ENCODE measurements at regions not wholly inside any gene's neighbourhood (a gene's known extent, or its start where the extent isn't known, plus 50 kb on each side); places are given as distances from the start of the nearest gene placed in this dataset.

- H3K36me3 Mint-ChIP-seq, result no peaks in the 10 kb centered on the region
- no peaks in the 10 kb centered on the region for H3K27me3 Mint-ChIP-seq
- H3K4me3 Mint-ChIP-seq, result no peak overlapping the region
- peaks cover 15% of the 10 kb centered on the region for H3K9me3 Mint-ChIP-seq
- no peak overlapping the region for H3K27ac Mint-ChIP-seq
- DNase-seq, result no peak
- H3K4me1 Mint-ChIP-seq, result no peaks in the 10 kb centered on the region
These were observed 618.1 kb downstream of the ZNF385D start for GRCh38 chr3:21132896-21133295.

GRCh38 chr3:21120826-21121225 lies 630.2 kb downstream of the ZNF385D start:
- Mint-ChIP-seq H3K4me1 (no peaks in the 10 kb centered on the region), H3K4me3 (no peak overlapping the region), H3K27me3 (no peaks in the 10 kb centered on the region), H3K27ac (no peak overlapping the region), H3K9me3 (peaks cover 16% of the 10 kb centered on the region), H3K36me3 (peaks cover 2% of the 10 kb centered on the region)
- DNase-seq, result no peak

GRCh38 chr3:21117370-21117769 lies 633.6 kb downstream of the ZNF385D start:
- no peaks in the 10 kb centered on the region for H3K36me3 Mint-ChIP-seq
- H3K4me3 Mint-ChIP-seq, result no peak overlapping the region
- DNase-seq, result no peak
- H3K27me3 Mint-ChIP-seq, result no peaks in the 10 kb centered on the region
- no peak overlapping the region for H3K27ac Mint-ChIP-seq
- peaks cover 11% of the 10 kb centered on the region for H3K9me3 Mint-ChIP-seq
- H3K4me1 Mint-ChIP-seq, result no peaks in the 10 kb centered on the region

GRCh38 chr3:21109056-21109455 lies 642.0 kb downstream of the ZNF385D start:
- Mint-ChIP-seq H3K27ac (no peak overlapping the region), H3K4me1 (no peaks in the 10 kb centered on the region), H3K27me3 (no peaks in the 10 kb centered on the region), H3K4me3 (no peak overlapping the region), H3K36me3 (no peaks in the 10 kb centered on the region), H3K9me3 (no peaks in the 10 kb centered on the region)
- no peak for DNase-seq

GRCh38 chr3:21105784-21106183 lies 645.2 kb downstream of the ZNF385D start:
- Mint-ChIP-seq H3K4me3 (no peak overlapping the region), H3K4me1 (no peaks in the 10 kb centered on the region), H3K27me3 (no peaks in the 10 kb centered on the region), H3K36me3 (no peaks in the 10 kb centered on the region), H3K27ac (no peak overlapping the region), H3K9me3 (peaks cover 3% of the 10 kb centered on the region)
- DNase-seq, result no peak

GRCh38 chr3:21100656-21101359 lies 650.2 kb downstream of the ZNF385D start:
- H3K4me3 Mint-ChIP-seq, result no peak overlapping the region
- no peaks in the 10 kb centered on the region for H3K4me1 Mint-ChIP-seq

GRCh38 chr3:21094686-21095085 lies 656.3 kb downstream of the ZNF385D start:
- H3K27ac Mint-ChIP-seq, result no peak overlapping the region
- no peaks in the 10 kb centered on the region for H3K36me3 Mint-ChIP-seq
- no peaks in the 10 kb centered on the region for H3K27me3 Mint-ChIP-seq
- no peak overlapping the region for H3K4me3 Mint-ChIP-seq
- no peak for DNase-seq
- peaks cover under 1% of the 10 kb centered on the region for H3K9me3 Mint-ChIP-seq
- no peaks in the 10 kb centered on the region for H3K4me1 Mint-ChIP-seq

More at GRCh38 chr3:21100656-21101359, 650.2 kb downstream of the ZNF385D start:
- no peak overlapping the region for H3K27ac Mint-ChIP-seq
- no peak for DNase-seq
- H3K9me3 Mint-ChIP-seq, result peaks cover 4% of the 10 kb centered on the region
- no peaks in the 10 kb centered on the region for H3K27me3 Mint-ChIP-seq
- H3K36me3 Mint-ChIP-seq, result no peaks in the 10 kb centered on the region

GRCh38 chr3:21073561-21073960 lies 677.4 kb downstream of the ZNF385D start:
- no peak for DNase-seq
- Mint-ChIP-seq H3K4me3 (no peak overlapping the region), H3K4me1 (no peaks in the 10 kb centered on the region), H3K9me3 (peaks cover 7% of the 10 kb centered on the region), H3K36me3 (no peaks in the 10 kb centered on the region), H3K27ac (no peak overlapping the region), H3K27me3 (no peaks in the 10 kb centered on the region)

GRCh38 chr3:21067031-21067813 lies 683.8 kb downstream of the ZNF385D start:
- Mint-ChIP-seq H3K36me3 (no peaks in the 10 kb centered on the region), H3K9me3 (peaks cover 8% of the 10 kb centered on the region), H3K27me3 (no peaks in the 10 kb centered on the region), H3K4me1 (no peaks in the 10 kb centered on the region), H3K4me3 (no peak overlapping the region), H3K27ac (no peak overlapping the region)
- no peak for DNase-seq

- peaks cover 2% of the 10 kb centered on the region for H3K36me3 Mint-ChIP-seq
- H3K27me3 Mint-ChIP-seq, result no peaks in the 10 kb centered on the region
- peaks cover 1% of the 10 kb centered on the region for H3K9me3 Mint-ChIP-seq
- H3K4me3 Mint-ChIP-seq, result no peak overlapping the region
- DNase-seq, result no peak
- H3K27ac Mint-ChIP-seq, result no peak overlapping the region
- no peaks in the 10 kb centered on the region for H3K4me1 Mint-ChIP-seq
These were observed 688.1 kb downstream of the ZNF385D start for GRCh38 chr3:21062831-21063294.

GRCh38 chr3:21059404-21059803 lies 691.6 kb downstream of the ZNF385D start:
- no peaks in the 10 kb centered on the region for H3K4me1 Mint-ChIP-seq
- H3K27ac Mint-ChIP-seq, result no peak overlapping the region
- H3K36me3 Mint-ChIP-seq, result peaks cover 2% of the 10 kb centered on the region
- no peak for DNase-seq
- H3K4me3 Mint-ChIP-seq, result no peak overlapping the region
- H3K9me3 Mint-ChIP-seq, result peaks cover 1% of the 10 kb centered on the region
- no peaks in the 10 kb centered on the region for H3K27me3 Mint-ChIP-seq

- Mint-ChIP-seq H3K4me1 (no peaks in the 10 kb centered on the region), H3K36me3 (peaks cover 2% of the 10 kb centered on the region), H3K27me3 (no peaks in the 10 kb centered on the region), H3K27ac (no peak overlapping the region), H3K9me3 (peaks cover 4% of the 10 kb centered on the region), H3K4me3 (no peak overlapping the region)
- no peak for DNase-seq
These were observed 694.7 kb downstream of the ZNF385D start for GRCh38 chr3:21056293-21056692.

GRCh38 chr3:21055015-21055414 lies 696.0 kb downstream of the ZNF385D start:
- H3K9me3 Mint-ChIP-seq, result peaks cover 4% of the 10 kb centered on the region
- no peaks in the 10 kb centered on the region for H3K4me1 Mint-ChIP-seq
- DNase-seq, result no peak
- no peak overlapping the region for H3K27ac Mint-ChIP-seq
- peaks cover 2% of the 10 kb centered on the region for H3K36me3 Mint-ChIP-seq
- H3K4me3 Mint-ChIP-seq, result no peak overlapping the region
- H3K27me3 Mint-ChIP-seq, result no peaks in the 10 kb centered on the region

- H3K36me3 Mint-ChIP-seq, result peaks cover 2% of the 10 kb centered on the region
- H3K27me3 Mint-ChIP-seq, result no peaks in the 10 kb centered on the region
- no peak overlapping the region for H3K4me3 Mint-ChIP-seq
- no peak overlapping the region for H3K27ac Mint-ChIP-seq
- peaks cover 4% of the 10 kb centered on the region for H3K9me3 Mint-ChIP-seq
- no peaks in the 10 kb centered on the region for H3K4me1 Mint-ChIP-seq
- no peak for DNase-seq
These were observed 696.9 kb downstream of the ZNF385D start for GRCh38 chr3:21054064-21054463.

GRCh38 chr3:21049334-21050062 lies 701.5 kb downstream of the ZNF385D start:
- H3K4me3 Mint-ChIP-seq, result no peak overlapping the region
- no peak for DNase-seq
- no peaks in the 10 kb centered on the region for H3K27me3 Mint-ChIP-seq
- H3K4me1 Mint-ChIP-seq, result no peaks in the 10 kb centered on the region
- no peak overlapping the region for H3K27ac Mint-ChIP-seq
- H3K36me3 Mint-ChIP-seq, result no peaks in the 10 kb centered on the region
- peaks cover 3% of the 10 kb centered on the region for H3K9me3 Mint-ChIP-seq
